Activated gamma-delta T cell (primary cell): ENCODE measurements at regions not wholly inside any gene's neighbourhood (a gene's known extent, or its start where the extent isn't known, plus 50 kb on each side); places are given as distances from the start of the nearest gene placed in this dataset.
"Not testable (repeated sequence)": the region's sequence is repeated elsewhere in the genome, so short reads cannot be mapped to it uniquely, and the experiment has no call there.

Experiments used
- DNase-seq: peaks from one replicate; lab custom pipeline; 2025; lab: John Stamatoyannopoulos, UW

DNA sequence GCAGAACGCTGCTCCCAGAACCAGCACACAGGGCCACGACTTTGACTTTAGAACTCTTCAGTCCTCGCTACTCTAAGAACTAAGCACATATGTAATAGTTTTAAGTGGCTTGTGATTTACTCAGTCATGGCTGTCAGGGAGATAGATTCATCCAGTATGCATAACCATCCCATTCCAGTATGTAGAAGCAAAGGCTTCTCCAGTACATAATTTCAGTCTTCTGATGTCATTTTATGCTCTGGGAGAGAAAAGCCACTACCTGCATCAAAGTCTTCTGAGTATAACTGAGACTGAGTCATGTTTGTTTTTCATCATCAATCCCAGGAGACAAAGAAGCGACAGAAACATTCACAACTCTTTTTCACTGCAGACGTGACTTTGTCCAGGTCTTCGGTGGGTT, 885.7 kb downstream of the PLA2G4A start:
- no peak for DNase-seq

DNA sequence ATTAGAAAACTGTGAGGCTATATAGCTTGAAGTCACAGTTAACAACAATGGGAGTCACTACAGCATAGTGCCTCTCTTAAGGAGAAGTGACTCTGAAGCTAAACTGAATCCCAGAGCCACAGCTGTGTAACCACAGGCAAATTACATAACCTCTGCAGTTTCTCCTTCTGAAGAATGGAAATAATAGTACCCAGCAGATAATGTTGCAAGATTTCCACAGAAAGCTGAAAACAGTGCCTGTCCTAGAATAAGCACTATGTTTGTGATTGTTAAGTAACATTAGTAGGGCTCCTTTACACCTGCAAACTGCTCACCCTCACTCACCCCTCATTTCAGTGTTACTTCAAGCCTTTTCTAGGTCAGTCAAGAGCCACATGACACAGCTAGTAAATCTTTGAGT, 886.7 kb downstream of the PLA2G4A start:
- no peak for DNase-seq

DNA sequence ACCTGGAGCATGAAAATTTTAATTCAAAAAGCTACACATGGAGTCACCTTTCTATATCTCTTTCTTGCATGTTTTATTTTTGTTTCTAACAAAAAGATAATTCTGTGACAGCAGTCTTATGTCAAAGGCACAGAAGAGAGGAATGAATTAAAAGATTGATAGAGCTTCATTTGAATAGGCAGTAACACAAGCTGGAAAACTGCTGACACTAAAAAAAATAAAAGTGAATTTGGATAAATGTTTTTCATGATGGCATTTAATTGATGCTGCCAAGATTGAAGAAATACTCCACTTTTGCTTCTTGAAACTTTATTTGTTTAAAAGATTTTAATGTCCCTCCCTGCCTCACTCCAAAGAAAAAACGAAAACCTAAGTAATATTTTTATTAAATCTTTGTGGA, 887.4 kb downstream of the PLA2G4A start:
- no peak for DNase-seq

DNA sequence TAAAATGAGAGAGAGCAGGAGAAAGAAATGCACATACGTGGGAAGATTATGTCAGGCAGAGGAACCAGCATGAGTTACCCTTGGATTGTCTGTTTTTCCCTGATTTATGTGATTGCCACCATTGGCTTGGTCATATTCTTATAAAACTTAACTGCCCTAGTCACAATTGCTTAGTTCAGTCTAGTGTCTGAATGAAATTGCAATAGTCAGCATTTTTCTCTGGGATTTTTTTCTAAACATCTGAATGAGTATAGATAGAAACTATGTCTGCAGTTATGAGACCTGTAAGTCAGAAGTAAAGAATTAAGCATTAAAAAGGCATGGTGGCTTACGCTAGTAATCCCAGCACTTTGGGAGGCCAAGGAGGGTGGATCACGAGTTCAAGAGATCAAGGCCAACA, 889.8 kb downstream of the PLA2G4A start:
- DNase-seq, result no peak

DNA sequence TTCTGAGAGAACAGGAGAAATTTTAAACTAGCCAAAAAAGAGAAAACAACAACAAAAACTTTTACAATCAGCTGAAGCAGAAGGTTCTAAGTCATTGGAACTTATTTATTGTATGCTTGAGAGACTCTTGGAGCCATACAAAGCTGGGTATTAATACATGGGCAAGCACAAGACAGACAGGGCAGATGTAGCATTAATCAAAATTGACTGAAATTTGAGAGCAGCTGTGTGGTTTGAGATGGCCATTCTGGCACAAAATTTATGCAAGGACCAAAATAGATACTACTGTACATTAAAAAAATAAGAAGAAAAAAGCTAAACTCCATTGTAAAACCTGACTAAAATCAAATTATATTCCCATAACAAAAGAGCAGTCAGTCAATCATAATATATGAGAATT, 892.5 kb downstream of the PLA2G4A start:
- no peak for DNase-seq

DNA sequence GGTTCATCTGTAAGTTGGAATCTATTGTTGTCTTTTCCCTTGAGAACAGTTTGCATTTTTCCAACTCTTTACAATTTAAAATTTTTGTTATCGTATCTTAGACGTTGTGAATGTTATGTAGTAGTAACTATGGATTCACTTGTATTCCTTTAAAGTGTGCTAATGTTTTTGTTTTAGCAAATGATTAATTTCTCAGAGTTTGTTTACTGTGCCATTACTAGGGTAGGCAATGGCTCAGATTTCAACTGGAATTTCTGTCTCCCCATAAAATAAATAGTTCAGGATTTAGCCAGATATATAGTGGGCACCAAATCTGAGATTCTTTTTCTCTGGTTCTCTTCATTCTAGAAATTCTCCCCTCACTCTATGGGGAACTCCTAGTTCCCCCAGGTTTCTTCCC, 896.5 kb downstream of the PLA2G4A start:
- no peak for DNase-seq

DNA sequence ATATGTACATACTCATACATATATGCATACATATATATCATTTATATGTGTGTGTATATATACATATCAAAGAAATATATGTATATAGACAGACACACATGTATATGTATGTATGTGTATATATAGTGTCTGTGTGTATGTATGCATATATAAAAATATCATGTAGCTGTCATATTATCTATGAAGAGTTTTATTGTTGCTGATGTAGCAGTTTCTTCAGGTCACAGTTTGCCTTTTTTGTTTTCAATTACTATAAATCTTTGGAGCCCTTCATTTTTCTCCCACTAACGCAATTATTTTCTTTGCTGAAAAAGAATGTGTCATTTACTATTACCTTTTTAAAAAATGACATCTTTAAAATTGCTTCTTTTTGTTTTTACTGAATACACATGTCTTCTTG, 904.5 kb downstream of the PLA2G4A start:
- DNase-seq, result no peak

DNA sequence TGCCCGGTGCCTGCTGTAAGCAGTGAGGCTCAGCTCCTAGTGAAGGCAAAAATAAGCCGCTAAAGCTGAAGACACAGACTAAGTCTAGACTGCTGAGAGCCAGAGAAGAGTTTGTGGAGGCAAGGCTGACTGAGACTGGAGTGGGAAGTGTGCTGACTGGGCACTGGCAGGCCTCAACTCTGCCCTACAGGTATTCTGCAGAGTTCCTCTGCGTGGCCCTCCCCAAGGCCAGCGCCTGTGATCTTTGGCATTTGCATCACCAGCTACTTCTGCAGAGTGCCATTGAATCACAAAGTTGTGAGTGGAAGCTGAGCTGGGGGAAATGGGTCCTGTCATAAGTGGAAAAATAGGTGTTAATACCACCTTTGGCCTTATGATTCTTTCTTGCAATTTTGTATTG, 905.7 kb downstream of the PLA2G4A start:
- DNase-seq, result no peak

DNA sequence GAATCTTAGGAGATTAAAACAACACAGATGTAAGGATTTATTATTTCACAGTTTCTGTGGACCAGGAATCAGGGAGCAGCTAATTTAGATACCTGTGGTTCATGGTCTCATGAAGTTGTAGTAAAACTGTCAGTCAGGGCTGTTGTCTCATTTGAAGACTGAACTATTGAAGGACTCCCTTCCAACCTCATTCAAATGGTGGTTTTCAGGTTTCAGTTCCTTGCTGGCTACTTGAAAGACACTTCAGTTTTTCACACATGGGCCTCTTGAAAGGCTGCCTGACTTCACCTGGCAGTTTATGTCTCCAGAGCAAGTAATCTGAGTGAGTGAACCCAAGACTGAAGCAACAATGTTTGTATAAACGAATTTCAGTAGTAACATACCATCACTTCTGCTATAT, 915.9 kb downstream of the PLA2G4A start:
- no peak for DNase-seq

DNA sequence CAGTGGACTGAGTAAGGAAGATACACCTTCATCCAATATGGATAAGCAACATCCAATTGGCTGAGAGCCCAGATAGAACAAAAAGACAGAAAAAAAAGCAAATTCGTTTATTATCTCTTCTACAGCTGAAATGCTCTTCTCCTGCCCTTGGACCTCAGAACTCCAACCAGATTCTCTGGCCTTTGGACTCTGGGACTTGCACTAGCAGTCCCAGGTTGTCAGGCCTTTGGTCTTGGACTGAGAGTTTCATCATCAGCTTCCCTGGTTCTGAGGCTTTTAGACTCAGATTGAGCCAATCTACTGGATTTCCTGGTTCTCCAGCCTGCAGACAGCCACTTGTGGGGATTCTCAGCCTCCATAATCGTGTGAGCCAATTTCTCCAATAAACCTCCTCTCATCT, 926.8 kb downstream of the PLA2G4A start:
- no peak for DNase-seq

DNA sequence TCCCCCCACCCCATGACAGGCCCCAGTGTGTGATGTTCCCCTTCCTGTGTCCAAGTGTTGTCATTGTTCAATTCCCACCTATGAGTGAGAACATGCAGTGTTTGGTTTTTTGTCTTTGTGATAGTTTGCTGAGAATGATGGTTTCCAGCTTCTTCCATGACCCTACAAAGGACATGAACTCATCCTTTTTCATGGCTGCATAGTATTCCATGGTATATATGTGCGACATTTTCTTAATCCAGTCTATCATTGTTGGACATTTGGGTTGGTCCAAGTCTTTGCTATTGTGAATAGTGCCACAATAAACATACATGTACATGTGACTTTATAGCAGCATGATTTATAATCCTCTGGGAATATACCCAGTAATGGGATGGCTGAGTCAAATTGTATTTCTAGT, 927.9 kb downstream of the PLA2G4A start:
- DNase-seq, result not testable (repeated sequence)

DNA sequence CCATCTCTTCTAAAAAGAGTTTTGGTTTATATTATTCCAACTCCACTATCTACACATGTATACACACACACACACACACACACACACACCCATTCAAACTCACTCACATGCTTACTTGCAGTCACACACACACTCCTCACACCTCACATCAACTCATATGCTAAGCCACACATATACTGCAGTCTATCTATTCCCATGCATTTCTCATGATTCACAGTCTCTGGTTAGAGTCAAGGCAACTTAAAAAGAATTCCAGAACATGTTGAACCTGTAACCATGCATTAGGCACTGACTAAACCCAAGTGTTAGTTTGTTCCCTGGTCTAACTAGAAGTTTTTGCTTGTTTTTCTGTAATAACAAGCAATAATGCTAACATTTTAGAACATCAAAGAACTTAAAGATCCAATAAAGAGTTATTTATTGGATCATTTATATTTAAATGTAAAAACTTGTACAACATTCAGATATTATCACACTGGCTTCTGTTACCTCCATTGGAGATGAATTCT, 931.1 kb downstream of the PLA2G4A start:
- no peak for DNase-seq

DNA sequence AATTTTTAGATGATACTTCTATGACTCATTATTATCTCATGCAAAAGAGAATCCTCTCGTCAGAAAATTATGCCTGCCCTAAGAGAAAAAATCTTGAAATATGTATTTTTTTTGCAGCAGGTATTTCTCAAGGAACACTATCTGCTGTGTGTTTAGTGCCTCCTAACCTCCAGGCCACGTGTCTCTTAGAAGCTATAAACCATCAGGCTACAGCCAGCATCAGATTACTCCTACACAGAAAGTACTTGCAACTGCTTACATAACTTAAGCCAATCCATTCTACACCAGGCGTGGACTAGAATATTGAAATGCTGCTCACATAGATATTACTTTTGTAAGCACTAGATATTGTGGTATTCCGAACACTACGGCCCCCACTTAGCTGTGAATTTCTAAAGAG, 933.4 kb downstream of the PLA2G4A start:
- DNase-seq, result no peak

DNA sequence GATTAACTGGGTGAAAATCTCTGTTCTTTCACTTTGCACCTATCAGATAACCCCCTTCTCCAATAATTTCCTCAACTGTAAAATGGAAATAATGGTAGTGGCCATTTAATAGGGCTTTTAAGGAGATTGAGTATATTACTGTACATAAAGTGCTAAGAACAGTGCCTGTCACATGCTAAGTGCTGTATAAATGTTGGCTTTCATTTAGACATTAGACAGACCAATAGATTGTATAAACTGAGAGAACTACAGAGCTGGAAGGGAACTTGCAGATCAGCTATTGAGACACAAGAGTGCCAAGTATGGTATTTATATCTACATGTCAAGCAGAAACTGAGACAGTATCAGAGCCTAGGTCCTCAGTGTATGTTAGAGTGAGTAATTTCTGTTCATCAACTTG, 934.7 kb downstream of the PLA2G4A start:
- no peak for DNase-seq

DNA sequence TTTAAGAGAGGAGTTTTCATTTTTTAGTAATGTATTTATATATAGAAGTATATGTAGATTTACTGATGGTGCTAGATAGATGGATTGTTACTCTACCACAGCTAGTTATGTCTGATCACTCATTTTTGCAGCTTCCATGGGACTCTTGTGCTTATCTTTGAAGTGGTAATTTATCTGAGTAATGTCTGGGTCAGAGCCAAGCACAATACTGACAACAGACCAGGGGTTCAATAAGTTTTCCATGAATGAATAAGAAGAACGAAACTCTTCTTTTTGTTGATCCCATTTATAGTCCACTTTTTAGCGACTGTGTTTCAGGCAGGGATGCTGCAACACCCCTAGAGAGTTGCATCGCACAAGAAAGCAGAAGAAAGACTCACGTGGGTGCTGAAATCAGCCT, 935.2 kb downstream of the PLA2G4A start:
- no peak for DNase-seq

DNA sequence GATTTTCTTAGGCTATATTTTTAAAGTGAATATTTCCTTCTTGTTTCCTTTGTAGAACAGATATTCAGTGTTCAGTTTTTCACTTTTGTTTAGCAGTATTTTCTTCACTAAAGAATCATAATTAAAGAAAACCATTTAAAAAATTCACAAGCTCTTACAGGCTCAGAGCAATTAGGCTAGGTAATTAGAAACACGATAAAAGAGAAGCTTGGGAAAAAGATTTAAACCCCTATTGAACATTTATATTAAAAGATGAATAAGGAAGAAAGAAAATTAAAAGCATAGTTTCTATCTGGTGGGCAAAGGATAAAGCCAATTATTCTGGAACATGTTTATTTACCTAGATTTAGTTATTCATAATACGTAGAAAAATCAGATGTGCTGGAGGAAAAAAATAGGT, 942.6 kb downstream of the PLA2G4A start:
- no peak for DNase-seq

DNA sequence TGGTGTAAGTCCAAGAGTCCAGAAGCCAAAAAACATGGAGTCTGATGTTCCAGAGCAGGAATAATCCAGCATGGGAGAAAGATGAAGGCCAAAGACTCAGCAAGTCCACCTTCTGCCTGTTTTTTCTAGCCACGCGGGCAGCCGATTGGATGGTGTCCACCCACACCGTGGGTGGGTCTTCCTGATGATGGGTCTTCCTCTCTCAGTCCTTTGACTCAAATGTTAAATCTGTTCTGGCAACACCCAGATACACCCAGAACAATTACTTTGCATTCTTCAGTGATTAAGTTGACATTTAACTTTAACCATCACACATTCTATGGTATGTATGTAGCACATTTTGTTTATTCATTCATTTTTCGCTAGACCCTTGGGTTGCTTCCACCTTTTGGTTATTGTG, 944.4 kb downstream of the PLA2G4A start:
- no peak for DNase-seq

DNA sequence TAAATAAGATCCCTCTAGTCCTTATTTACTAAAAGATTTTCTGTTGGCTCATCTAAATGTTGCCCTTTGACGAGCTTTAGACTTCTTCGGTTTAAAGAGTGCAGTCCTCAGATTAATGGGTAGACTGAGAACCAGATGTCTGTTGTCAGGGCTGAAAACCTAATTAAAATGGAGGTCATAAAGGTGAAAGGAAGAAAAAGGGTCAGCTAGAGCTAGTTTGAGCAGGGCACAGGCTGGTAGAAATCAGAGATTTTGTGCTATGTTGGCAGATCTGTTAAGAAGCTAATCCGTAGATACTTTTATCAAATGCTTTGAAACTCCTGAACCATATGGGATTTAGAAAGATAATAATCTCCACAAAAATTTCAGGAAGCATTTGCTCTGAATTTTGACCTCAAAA, 959.0 kb downstream of the PLA2G4A start:
- no peak for DNase-seq

DNA sequence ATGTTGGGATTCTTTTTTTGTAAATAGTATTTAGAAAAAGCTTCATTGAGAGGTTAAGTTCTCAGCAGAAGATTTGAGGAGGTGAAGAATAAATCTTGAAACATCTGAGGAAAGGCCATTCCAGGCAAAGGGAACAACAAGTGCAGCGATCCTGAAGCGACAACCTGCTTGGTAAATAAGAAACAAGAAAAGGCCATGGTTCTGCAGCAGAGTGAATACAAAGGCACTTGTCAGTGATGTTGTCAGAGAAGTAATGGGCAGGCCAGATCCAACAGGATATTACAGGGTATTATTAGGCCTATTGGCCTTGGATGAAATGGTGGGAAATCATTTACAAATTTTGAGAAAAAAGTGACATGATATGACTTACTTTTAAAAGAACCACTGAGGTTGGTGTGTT, 960.0 kb downstream of the PLA2G4A start:
- DNase-seq, result no peak

DNA sequence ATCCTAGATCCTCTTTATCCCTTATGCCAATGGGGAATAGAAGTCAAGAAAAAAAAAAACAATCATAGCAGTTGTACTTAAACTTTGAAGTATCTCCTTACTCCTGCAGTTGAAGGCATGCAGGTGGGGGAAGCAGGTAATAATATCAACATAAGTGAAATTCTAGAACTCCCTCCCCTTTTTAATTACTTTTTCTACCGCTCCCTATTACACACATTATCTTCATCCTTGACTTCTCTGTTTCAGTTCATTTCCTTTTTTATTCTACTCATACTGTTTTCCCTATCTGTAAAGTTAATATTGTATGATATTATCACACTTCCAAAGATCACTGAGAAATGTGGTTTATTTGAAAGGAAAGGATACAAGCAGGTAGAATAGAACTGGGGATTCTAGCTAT, 962.0 kb downstream of the PLA2G4A start:
- no peak for DNase-seq

DNA sequence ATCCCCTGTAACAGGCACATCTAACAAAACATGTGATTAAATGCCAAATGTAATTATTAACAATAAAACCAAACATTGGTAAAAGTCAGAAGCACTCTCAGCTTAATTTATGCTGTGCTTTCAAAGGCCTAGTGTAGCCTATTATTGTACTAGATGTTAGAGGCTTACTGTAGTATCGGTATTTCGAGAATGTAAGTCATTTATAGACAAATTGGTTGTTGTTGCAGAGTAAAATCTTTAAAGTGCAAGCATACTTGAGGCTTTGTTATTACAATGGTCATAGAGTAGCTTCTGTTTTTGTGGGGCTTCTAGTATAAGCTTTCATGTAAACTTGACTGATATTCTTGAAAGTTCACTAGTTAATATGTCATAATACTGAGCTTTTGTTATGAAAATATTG, 965.8 kb downstream of the PLA2G4A start:
- no peak for DNase-seq

DNA sequence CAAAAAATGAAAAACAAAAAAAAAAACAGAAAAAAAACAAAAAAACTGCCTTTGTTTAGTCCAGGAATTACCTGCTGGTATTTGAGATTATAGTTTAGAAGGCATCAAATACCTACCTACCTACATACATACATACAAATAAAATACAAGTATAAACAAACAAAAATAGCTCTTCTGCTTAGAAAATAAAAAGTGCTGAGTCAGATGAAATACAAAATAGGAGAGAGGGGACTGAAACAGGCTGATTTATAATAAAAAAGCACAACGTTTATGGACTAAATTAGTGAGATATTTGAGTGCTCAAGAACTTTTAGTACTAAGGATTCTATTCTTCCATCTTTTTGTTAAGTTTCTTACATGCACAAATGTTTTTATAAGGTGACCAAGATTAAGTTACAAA, 980.8 kb downstream of the PLA2G4A start:
- no peak for DNase-seq

DNA sequence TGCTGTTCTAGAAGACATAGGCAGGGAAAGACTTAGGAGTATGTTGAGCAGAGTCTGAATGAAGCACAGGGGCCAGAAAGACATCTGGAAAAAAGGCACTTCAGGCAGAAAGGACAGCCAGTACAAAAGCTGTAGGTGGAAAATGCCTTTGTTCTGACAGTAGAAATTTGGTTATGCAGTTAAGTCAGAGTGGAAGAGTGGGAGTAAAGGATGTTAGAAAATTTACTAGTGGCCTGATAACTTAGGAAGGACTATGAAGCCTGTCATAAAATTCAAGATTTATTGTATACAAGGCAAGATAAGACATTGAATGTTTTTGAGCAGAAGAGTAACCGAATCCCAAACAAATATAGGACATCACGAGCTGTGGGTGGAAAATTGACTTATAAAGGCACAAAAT, 987.9 kb downstream of the PLA2G4A start:
- DNase-seq, result no peak

DNA sequence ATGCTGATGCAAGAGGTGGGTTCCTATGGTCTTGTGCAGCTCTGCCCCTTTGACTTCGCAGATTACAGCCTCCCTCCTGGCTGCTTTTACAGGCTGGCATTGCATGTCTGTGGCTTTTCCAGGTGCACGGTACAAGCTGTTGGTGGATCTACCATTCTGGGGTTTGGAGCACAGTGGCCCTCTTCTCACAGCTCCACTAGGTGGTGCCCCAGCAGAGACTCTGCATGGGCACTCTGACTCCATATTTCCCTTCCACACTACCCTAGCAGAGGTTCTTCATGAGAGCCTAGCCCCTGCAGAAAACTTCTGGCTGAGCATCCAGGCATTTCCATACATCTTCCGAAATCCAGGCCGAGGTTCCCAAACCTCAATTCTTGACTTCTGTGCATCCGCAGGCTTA, 989.0 kb downstream of the PLA2G4A start:
- no peak for DNase-seq

DNA sequence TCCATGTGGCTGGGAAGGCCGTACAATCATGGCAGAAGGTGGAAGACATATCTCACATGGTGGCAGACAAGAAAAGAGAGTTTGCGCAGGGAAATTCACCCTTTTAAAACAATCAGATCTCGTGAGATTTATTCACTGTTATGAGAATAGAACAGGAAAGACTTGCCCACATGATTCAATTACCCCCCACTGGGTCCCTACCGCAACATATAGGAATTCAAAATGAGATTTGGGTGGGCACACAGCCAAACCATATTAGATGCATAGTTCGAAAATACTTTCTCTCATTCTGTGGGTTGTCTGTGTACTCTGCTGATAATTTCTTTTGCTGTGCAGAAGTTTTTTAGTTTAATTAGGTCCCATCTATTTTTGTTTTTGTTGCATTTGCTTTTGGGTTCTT, 990.3 kb downstream of the PLA2G4A start:
- DNase-seq, result no peak
